GM20431 (cell line): ENCODE measurements at regions not wholly inside any gene's neighbourhood (a gene's known extent, or its start where the extent isn't known, plus 50 kb on each side); places are given as distances from the start of the nearest gene placed in this dataset.
"Not testable (repeated sequence)": the region's sequence is repeated elsewhere in the genome, so short reads cannot be mapped to it uniquely, and the experiment has no call there.

Experiments used
- in situ Hi-C: fragments of 300-500 bp; cut with MseI, MboI; formaldehyde crosslinking; loops from one replicate; pipeline ENCODE4 v1.15.0; 2020; ENCODE audit warnings: low sequenced_read_pairs; ENCODE audit not compliant: unreplicated experiment

DNA sequence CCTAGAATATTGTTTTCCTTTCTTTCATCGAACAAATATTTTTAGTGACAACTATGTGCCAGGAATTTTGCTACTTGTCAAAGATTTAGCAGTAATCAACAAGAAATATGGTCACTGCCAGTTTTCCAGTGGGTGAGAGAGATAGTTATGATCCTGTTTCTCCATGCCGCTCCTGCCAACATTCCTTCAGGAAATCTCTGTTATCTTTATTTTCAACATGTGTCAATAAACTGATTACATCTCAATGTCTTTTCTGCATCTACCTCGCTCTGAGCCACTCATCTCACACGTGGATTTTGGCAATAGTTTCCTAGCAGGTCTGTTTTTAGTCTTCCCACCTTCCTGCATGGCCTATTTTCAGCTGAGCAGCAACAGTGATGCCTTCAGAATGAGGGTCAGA is 650.0 kb upstream of the STXBP6 start:
- in situ Hi-C loops, result no loop called here

DNA sequence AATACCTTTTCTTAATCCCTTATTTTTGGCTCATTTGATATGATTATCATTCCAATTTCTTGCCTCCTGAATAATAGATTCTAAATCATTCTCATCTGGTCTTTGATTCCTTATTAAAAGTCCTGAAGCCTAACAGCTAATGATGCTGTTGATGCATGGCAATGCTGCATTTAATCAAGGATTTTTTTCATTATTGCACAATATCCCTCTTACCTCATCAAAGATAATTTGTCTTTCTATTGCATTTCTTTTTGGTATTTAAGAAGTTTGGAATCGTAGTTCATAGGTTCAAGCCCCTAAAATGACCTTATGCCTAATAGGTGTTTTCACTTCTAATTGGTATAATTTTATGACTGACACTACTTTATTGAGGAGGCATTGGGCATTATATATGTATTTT is 648.2 kb upstream of the STXBP6 start:
- in situ Hi-C loops, result no loop called here

DNA sequence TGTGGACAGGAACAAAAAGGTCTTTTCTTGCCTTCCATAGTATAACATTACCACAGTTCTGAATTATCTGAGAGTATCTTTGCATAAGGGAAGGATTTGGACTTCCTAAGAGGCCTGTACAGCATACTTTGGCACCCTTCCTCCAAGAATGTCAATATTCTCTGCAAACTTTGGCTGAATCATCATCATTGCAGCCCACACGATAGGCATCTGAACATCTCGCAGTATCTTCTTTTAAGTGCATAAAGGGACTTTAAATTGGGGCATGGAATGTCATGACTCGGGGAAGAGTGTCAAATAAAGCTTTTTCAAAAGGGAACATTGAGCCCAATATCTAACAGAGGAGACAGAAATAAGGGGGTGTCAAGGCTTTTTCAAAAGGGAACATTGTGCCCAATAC is 646.2 kb upstream of the STXBP6 start:
- in situ Hi-C loops, result no loop called here

DNA sequence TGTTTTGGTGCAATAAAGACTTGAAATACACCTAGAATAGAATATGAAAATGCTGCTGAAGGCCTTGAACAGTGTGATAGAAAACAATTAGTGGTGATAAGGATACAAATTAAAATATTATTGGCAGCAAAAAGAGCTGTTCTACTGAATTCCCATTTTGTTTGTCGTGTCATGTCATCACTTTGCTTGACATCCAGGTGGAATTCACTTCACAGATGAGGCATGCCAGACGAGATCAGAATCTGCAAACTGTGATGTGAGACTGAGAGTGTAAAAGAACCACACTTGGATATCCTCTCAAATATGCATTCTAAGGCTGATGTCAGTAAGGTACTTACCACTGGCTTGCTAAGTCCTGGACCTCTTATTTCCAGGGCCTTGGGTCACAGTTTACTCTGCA is 635.1 kb upstream of the STXBP6 start:
- in situ Hi-C loops, result no loop called here

DNA sequence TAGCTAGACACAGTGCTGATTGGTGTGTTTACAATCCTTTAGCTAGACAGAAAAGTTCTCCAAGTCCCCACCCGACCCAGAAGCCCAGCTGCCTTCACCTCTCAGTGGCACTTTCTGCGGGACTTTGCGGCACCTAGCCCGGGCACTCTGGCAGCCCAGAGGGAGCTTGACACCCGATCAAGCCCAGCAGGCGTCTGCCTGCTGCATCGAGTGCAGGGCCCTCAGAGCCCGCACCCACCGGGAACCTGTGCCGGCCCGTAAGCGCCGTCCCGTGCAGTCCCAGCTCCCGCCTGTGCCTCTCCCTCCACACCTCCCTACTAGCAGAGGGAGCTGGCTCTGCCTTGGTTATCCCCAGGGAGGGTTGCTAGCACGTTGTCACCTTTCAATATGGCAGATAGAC is 631.0 kb upstream of the STXBP6 start:
- in situ Hi-C loops, result no loop called here

DNA sequence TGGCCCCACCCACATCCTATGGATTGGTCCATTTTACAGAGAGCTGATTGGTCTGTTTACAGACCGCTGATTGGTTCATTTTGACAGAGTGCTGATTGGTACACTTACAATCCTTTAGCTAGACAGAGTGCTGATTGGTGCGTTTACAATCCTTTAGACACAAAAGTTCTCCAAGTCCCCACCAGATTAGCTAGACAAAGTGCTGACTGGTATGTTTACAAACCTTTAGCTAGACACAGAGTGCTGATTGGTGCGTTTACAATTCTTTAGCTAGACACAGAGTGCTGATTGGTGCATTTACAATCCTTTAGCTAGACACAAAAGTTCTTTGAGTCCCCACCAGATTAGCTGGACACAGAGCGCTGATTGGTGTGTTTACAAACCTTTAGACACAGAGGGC is 630.6 kb upstream of the STXBP6 start:
- in situ Hi-C loops, result not testable (repeated sequence)

DNA sequence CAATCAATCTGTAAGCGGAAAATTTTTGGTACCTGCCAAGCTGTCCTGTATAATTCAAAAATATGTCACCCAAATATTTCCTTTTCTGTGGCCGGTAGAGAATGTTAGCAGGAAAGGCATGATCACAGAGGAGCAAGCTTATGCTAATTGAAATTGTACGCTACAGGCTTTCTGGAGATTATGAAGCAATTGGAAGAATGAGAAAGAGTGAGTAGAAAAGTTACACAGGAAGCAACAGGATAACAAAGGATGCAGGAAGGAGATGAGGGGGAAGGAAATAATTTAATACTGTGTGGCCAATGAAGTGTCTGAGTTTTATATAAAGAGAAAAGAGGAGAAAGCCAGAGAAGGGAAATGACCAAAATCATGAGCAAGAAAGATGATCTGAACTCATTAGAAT is 627.2 kb upstream of the STXBP6 start:
- in situ Hi-C loops, result no loop called here

DNA sequence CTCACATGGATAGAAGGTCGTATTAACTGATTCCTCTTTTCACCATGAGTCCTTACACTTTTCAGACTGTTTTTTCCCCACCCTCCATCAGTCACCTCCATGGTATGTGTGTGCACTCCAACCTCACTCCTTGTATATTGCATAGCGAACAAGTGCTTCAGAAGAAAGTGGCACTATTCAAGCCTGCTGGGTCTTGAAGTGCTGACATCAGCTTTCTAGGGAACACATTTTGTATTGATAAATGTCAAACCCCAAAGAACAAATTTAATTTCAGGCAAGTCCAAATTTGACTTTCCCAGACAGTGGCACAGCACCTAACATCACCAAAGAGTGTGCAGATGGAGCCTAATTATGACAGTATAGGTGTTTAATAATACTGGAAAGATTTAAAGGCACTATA is 617.4 kb upstream of the STXBP6 start:
- in situ Hi-C loops, result no loop called here

DNA sequence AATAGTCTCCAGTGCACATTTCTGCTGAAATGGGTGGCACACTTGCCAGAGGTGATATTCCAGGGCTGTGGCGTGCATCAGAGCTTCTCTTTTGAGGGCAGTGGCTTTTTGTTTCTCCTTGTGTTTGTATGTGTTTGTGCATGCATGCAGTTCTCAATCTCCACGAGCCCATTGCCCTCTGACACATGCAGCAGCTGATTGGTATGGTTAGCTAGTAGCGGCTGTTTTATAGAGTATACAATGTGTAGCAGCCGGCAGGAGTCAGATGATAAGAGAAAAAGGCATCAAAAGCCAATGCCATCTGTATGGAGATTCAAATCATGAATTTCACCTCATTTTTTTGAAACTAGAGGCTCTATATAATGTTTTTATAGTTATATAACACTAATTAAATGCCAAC is 616.9 kb upstream of the STXBP6 start:
- in situ Hi-C loops, result no loop called here

DNA sequence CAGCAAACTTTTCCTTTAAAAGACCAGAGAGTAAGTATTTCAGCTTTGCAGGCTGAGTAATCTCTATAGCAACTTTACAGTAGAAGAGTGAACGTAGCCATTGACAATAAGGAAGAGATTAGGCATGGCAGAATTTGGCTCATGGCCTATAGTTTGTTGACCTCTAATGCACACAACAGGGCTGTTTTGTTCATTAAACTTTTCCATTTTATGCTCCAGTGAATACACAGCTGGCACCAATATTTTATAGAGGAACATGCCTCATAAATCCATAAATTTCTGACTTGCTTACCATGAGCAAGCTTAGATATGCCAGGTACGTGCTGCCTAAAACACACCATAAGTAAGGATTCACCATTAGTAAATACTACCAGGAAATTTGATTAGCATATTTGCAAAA is 609.0 kb upstream of the STXBP6 start:
- in situ Hi-C loops, result no loop called here

DNA sequence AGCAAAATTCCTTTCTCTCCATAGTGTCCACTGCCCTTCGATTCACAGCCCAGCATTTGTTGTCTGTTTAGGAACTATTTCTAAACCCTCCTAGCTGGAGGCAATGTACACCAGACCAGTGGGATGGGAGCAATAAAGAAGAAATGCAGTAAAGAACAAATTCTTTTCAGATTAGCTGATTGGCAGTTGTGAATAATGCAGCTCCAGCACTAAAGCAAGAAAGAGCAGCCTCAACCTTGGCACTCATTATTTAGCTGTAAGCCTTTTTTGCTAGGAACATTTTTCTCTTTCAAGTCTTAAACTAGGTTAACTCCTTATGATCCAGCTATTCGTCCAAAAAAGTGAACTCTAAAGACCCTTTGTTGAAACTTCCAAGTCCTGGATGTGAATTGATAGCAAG is 580.5 kb upstream of the STXBP6 start:
- in situ Hi-C loops, result no loop called here

DNA sequence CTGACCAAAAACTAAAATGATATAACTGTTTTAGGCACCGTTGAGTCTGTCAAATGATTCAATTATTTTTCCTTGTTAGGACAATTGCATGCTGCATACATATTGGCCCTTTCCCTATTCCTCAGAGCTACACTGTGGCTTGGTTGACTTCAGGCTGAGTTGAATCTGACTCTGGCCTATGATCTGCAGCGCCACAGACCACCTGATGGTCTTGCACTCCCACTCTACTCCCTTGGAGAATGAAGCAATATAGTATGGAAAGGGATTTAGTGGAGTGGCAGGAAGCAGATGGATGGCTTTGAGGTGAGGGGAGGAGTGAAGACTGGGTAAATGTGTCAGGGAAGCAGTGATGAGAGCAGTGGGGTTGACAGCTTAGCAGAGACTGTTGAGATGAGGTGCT is 579.0 kb upstream of the STXBP6 start:
- in situ Hi-C loops, result no loop called here

DNA sequence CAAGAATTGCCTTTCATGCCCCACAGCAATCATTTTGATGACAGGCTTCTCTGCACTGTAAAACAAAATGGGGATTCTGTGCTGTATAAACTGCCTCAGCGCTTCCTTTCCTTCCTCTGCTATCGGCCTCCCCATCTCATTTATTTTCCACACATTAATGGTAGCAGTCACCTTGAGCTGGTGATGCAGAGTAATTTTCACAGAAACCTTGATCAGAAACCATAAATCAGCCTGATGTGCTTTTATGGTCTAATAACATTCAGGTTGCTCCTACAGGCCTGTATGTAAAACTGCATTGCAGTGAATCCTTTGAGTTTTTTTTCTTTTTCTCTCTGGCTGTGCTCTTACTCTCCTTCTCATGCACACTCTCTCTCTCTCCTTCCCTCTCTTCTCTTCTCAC is 578.4 kb upstream of the STXBP6 start:
- in situ Hi-C loops, result no loop called here

DNA sequence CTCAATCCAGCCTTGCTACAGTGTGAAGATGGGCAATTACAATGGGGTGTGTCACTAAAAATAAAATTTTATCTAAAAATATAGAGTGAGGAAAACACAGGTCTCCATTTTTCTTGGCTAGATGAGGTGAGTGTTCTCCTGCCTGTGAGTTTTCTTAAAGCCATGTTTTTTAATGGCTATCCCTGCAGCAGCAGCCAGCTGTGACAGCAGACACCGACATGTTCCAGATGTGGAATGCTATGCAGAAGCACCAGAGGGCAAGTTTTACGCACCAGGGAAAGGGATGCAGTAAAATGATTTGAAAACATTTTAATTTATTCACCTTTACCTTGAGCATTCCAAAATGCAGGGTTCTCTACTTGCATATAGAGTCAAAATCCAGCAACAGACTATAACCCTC is 577.0 kb upstream of the STXBP6 start:
- in situ Hi-C loops, result no loop called here

DNA sequence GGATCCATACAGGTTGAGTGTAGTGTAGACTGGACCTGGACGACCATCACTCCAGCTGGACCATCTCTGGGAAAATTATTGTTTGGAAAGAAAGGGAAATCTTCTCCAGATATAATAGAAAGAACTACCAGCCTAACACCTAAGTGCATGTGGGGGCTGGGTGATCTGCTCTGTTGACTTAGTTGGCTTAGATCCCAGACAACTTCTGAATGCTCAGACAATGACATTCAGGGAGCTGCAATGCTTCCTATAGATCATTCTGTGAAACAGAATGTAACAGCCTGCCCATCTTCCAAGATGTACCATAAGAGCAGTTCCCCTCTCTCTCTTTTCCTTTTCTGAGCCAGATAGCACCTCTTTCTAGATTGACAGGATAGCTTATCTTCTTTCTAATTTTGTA is 572.8 kb upstream of the STXBP6 start:
- in situ Hi-C loops, result no loop called here

DNA sequence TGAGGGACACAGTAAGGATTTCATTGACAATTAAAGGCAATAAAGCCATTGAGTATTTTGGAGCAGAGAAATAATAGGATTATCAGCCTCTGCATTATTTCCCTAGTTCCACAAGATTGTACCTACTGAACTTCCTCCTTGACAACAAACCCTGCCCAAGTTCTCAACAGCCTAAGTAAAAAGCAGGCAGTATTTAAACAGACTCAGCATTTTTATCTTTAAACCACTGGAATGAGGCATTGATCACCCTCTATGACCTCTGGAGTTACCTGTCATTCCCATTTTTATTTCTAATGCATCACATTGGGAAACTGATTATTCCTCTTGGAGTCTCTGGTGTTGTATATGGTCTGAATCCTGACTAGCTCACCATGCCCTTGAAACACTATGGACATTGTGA is 570.6 kb upstream of the STXBP6 start:
- in situ Hi-C loops, result no loop called here

DNA sequence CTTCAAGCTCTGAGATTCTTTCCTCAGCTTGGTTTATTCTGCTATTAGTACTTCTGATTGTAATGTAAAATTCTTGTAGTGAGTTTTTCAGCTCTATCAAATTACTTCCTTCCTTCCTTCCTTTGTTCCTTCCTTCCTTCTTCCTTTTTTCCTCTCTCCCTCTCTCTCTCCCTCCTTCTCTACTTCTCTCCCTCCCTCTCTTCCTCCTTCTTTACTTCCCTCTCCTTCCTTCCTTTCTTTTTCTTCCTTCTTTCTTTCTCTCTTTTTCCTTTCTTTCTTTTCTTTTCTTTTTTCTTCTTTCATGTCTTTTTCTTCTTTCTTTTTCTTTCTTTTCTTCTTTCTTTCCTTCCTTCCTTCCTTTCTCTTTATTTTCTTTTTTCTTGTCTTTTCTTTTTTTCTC is 565.2 kb upstream of the STXBP6 start:
- in situ Hi-C loops, result no loop called here

DNA sequence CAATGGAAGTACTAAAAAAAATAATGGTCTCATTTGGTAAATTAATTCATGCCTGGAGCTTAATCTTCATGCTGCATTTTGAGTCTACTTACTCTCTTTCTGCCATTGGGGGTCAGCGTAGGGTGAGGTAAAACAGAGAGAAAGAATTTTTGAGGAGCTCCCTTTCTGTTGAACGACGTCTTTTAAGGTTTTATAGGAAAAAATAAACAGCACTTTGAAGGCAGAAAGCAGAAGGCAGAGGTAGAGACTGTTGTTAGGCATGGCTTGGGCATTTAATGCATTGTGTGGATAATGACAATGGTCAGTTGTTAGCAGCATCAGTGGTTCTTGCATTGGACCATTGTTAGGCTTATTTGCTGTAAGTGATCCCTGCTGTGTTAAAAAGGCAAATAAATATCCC is 557.2 kb upstream of the STXBP6 start:
- in situ Hi-C loops, result no loop called here

DNA sequence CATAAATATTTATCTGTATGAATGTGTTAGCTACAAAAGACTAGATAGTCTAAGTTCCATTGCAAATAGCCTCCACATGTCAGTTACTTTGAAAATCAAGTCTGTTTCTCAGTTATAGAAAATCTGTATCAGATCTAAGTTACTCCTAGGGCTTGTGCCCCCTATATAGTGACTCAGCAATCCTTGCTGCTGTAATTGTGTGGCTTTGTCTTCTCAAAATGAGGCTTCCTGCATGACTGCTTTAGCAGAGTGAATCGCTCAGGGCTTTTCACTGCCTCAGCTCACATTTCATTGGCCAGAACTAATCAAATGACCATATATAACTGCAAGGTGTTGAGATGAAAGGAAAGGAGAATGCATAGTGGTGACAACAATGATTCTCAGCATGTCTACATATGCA is 552.2 kb upstream of the STXBP6 start:
- in situ Hi-C loops, result no loop called here

DNA sequence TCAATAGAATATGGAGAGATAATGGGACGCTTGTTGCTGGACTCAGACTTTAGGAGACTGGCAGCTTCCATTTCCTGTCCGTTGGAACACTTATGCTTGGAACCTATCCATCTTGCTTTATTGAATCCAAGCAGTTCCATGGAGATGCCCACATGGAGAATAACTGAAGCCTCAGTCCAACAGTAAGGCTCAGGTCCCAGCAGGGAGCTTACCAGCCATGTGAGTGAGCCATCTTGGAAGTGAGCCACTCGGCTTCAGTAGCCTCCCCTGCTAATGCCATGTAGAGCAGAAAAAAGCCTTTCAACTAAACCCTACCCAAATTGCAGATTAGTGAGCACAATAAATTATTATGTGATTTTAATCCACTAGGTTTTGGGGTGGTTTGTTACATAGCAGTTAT is 538.8 kb upstream of the STXBP6 start:
- in situ Hi-C loops, result no loop called here

DNA sequence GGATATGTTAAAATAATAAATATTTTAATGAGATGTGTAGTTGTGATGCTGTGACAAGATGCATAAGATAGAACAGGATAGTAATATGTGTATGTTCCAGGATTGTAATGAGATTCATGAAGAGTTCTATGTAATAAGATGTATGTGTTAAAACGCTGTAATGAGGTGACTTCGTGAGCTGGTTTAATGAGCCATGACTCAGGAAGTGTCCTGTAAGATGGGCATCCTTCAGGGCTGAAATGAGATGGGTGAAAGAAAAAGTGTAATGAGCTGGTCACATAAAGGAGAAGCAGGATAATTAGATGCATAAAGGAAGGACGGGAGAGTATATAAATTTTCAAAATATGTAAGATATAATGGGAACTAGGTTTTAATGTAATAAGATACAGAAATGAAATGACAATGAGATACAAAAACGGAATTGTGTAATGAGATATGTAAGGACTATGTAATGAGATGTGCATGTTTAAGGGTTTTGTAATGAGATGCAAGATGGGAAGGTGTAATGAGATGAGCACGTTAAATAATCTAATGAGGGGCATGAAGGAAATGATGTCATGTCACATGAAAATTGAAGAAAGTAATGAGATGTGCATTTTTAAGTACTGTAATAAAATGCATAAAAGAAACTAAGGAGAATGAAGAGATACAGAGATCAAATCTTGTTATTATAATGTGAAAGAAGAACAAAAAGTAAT is 524.8 kb upstream of the STXBP6 start:
- in situ Hi-C loops, result no loop called here

DNA sequence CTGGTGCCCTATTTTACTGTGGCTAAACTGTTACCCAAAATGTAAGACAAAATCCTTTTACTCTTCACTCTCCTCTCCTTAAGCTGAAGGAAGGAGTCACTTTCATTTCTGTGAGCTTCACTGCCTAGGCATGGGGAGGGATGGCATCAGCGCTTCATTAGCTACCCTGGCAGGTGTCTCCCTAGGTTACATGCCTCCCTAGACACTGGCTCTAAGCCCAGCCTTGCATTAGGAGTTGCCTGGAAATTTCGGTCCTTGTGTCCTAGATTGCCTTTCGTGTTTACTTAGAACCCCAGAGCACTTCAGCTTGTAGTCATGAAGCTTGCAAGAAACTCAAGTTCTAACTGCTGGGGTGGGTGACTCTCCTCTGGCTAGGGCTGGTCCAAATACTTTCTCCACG is 520.5 kb upstream of the STXBP6 start:
- in situ Hi-C loops, result no loop called here

DNA sequence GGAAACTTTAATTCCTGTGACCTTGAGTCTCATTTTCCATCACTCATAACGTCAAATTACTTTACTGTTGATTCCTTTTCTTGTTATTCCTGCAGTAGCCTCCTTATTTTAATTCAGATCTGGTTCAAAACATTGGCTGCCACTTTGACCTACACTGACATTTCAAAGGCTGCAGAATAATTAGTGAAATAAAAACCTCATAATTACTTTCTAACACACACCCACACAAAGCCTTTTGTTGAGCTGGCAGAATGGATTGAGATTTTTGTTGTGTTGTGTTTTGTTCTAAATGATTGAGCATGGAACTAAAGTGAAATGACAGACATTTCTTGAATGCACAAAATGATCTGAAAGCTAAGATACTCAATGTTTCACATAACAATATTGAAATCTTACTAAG is 507.5 kb upstream of the STXBP6 start:
- in situ Hi-C loops, result no loop called here
